ENCODE measurements at regions not wholly inside any gene's neighbourhood (a gene's known extent, or its start where the extent isn't known, plus 50 kb on each side); places are given as distances from the start of the nearest gene placed in this dataset.

- ChIA-PET POLR2A (interaction anchor here (0.7 kb wide), 1 partner anchor 144 kb away, joined by 3 read pairs; no protein-coding TSS in a partner anchor), CTCF (interaction anchor here (0.6 to 0.7 kb wide), 2 partner anchors 59 to 193 kb away, joined by 3 to 4 read pairs; no protein-coding TSS in a partner anchor)
- no peak overlapping the region for H3K27ac Mint-ChIP-seq (ENCODE audit: low read depth, unreplicated experiment)
- H3K4me3 Mint-ChIP-seq (ENCODE audit: unreplicated experiment) = no peak overlapping the region
- no peaks in the 10 kb centered on the region for H3K9me3 Mint-ChIP-seq (ENCODE audit: unreplicated experiment)
- intact Hi-C loops (cut with micrococcal nuclease) = no loop called here
- no peaks in the 10 kb centered on the region for H3K36me3 Mint-ChIP-seq (ENCODE audit: insufficient read depth, unreplicated experiment)
- BruUV-seq (replicated peaks) = no TSS peak
- DNase-seq (ENCODE audit: unreplicated experiment) = no peak
- no peaks in the 10 kb centered on the region for H3K4me1 Mint-ChIP-seq (ENCODE audit: insufficient read depth, unreplicated experiment)
- no peaks in the 10 kb centered on the region for H3K27me3 Mint-ChIP-seq (ENCODE audit: insufficient read depth, unreplicated experiment)
- no peak for TF ChIP-seq CTCF (IDR thresholded peaks at IDR 0.05; ENCODE audit: unreplicated experiment)
These were observed 202.8 kb downstream of the MN1 start for GRCh38 chr22:27598792-27599191.

- no peak for DNase-seq (ENCODE audit: unreplicated experiment)
- H3K4me1 Mint-ChIP-seq (ENCODE audit: insufficient read depth, unreplicated experiment) = no peaks in the 10 kb centered on the region
- ChIA-PET POLR2A (interaction anchor here (0.7 kb wide), 1 partner anchor 58 kb away, joined by 3 read pairs; no protein-coding TSS in a partner anchor), CTCF (interaction anchor here (0.5 kb wide), 1 partner anchor 197 kb away, joined by 3 read pairs; no protein-coding TSS in a partner anchor)
- H3K4me3 Mint-ChIP-seq (ENCODE audit: unreplicated experiment) = no peak overlapping the region
- TF ChIP-seq CTCF (IDR thresholded peaks at IDR 0.05; ENCODE audit: unreplicated experiment) = no peak
- no peaks in the 10 kb centered on the region for H3K36me3 Mint-ChIP-seq (ENCODE audit: insufficient read depth, unreplicated experiment)
- H3K27ac Mint-ChIP-seq (ENCODE audit: low read depth, unreplicated experiment) = no peak overlapping the region
- BruUV-seq (replicated peaks) = no TSS peak
- no peaks in the 10 kb centered on the region for H3K9me3 Mint-ChIP-seq (ENCODE audit: unreplicated experiment)
- no peaks in the 10 kb centered on the region for H3K27me3 Mint-ChIP-seq (ENCODE audit: insufficient read depth, unreplicated experiment)
- intact Hi-C loops (cut with micrococcal nuclease) = no loop called here
These were observed 200.4 kb downstream of the MN1 start for GRCh38 chr22:27601195-27601594.

- Mint-ChIP-seq H3K4me3 (ENCODE audit: unreplicated experiment) (no peak overlapping the region), H3K27ac (ENCODE audit: low read depth, unreplicated experiment) (no peak overlapping the region), H3K9me3 (ENCODE audit: unreplicated experiment) (no peaks in the 10 kb centered on the region), H3K4me1 (ENCODE audit: insufficient read depth, unreplicated experiment) (no peaks in the 10 kb centered on the region), H3K27me3 (ENCODE audit: insufficient read depth, unreplicated experiment) (no peaks in the 10 kb centered on the region), H3K36me3 (ENCODE audit: insufficient read depth, unreplicated experiment) (no peaks in the 10 kb centered on the region)
- intact Hi-C loops (cut with micrococcal nuclease) = no loop called here
- ChIA-PET POLR2A (no interaction called here), CTCF (no interaction called here)
- no peak for DNase-seq (ENCODE audit: unreplicated experiment)
- TF ChIP-seq CTCF (IDR thresholded peaks at IDR 0.05; ENCODE audit: unreplicated experiment) = no peak
- BruUV-seq (replicated peaks) = no TSS peak
These were observed 199.2 kb downstream of the MN1 start for GRCh38 chr22:27602390-27602789.

- CTCF ChIA-PET = interaction anchor here (0.6 to 0.7 kb wide), 3 partner anchors 130 to 1140 kb away, joined by 3 to 4 read pairs (median 3); no protein-coding TSS in a partner anchor
- POLR2A ChIA-PET = no interaction called here
- no peaks in the 10 kb centered on the region for H3K27me3 Mint-ChIP-seq (ENCODE audit: insufficient read depth, unreplicated experiment)
- no peak overlapping the region for H3K4me3 Mint-ChIP-seq (ENCODE audit: unreplicated experiment)
- intact Hi-C loops (cut with micrococcal nuclease) = no loop called here
- no peak for DNase-seq (ENCODE audit: unreplicated experiment)
- H3K27ac Mint-ChIP-seq (ENCODE audit: low read depth, unreplicated experiment) = no peak overlapping the region
- no TSS peak for BruUV-seq (replicated peaks)
- H3K9me3 Mint-ChIP-seq (ENCODE audit: unreplicated experiment) = no peaks in the 10 kb centered on the region
- no peak for TF ChIP-seq CTCF (IDR thresholded peaks at IDR 0.05; ENCODE audit: unreplicated experiment)
- no peaks in the 10 kb centered on the region for H3K36me3 Mint-ChIP-seq (ENCODE audit: insufficient read depth, unreplicated experiment)
- H3K4me1 Mint-ChIP-seq (ENCODE audit: insufficient read depth, unreplicated experiment) = no peaks in the 10 kb centered on the region
These were observed 198.3 kb downstream of the MN1 start for GRCh38 chr22:27603111-27603799.
